ENCODE measurements at regions not wholly inside any gene's neighbourhood (a gene's known extent, or its start where the extent isn't known, plus 50 kb on each side); places are given as distances from the start of the nearest gene placed in this dataset.

- H3K56ac ChIP-seq (ENCODE audit: extremely low read depth, insufficient read depth, low read length): no peak overlapping the region
- H3K9me3 ChIP-seq (ENCODE audit: control insufficient read depth, insufficient read depth, low read length): no peaks in the 10 kb centered on the region; the same call in 1 of the 2 replicates
- no TSS peak for BruUV-seq (replicated peaks)
- DNase-seq (peak; percentile 5), ATAC-seq (ENCODE audit: low read depth) (peak; percentile 52)
- no peak overlapping the region; the same call in 1 of the 2 replicates for H2BK20ac ChIP-seq (ENCODE audit: low read depth, low read length)
- H2BK120ac ChIP-seq (ENCODE audit: low read depth, low read length): 0 out of 2 replicates have a peak overlapping the region, but pooled peaks have one; percentile 73
- no peak overlapping the region; the same call in 1 of the 2 replicates for H4K91ac ChIP-seq (ENCODE audit: insufficient read depth, low read depth, low read length)
- no peak overlapping the region for H2AK5ac ChIP-seq (ENCODE audit: low read depth, low read length)
- H3K4me3 ChIP-seq (ENCODE audit: insufficient read depth, low read depth, low read length): no peak overlapping the region
- H3K9me1 ChIP-seq (ENCODE audit: insufficient read depth, low read length): no peaks in the 10 kb centered on the region
- no CpG with 5 or more reads among the region's 4 CpGs for WGBS, 2 experiments (ENCODE audit: extremely low coverage in 2 of 2, insufficient read length in 1 of 2)
- H2BK15ac ChIP-seq (ENCODE audit: low read depth, low read length): no peak overlapping the region; the same call in 2 of the 3 replicates
- H3K4me1 ChIP-seq (ENCODE audit: control insufficient read depth, insufficient read depth, low read length): peaks cover 2% of the 10 kb centered on the region
- intact Hi-C loops (cut with micrococcal nuclease) (no loop called here), in situ Hi-C loops (cut with MboI; ENCODE audit: low sequenced_read_pairs) (no loop called here), dilution Hi-C loops (cut with HindIII; ENCODE audit: low sequenced_read_pairs, unreplicated experiment) (no loop called here)
- H3K36me3 ChIP-seq (ENCODE audit: control insufficient read depth, insufficient read depth, low read length): no peaks in the 10 kb centered on the region
- no peaks in the 10 kb centered on the region; the same call in 1 of the 2 replicates for H3K27me3 ChIP-seq (ENCODE audit: control insufficient read depth, insufficient read depth, low read length)
- no peak overlapping the region for H2AFZ ChIP-seq (replicated peaks; ENCODE audit: low read length, poor library complexity)
- no peak overlapping the region; the same call in 1 of the 2 replicates for H3K9ac ChIP-seq (ENCODE audit: low read depth, low read length)
- H3K27ac ChIP-seq (ENCODE audit: insufficient read depth, low read length): no peak overlapping the region
- TF ChIP-seq MAZ (IDR thresholded peaks at IDR 0.05; ENCODE audit: borderline replicate concordance, low read depth, low read length): no peak
- no peak for TF ChIP-seq RAD21 (IDR thresholded peaks at IDR 0.05; ENCODE audit: low read length)
- TF ChIP-seq MXI1 (IDR thresholded peaks at IDR 0.05; ENCODE audit: borderline replicate concordance, low read depth, low read length): no peak
- TF ChIP-seq RCOR1 (IDR thresholded peaks at IDR 0.05; ENCODE audit: insufficient replicate concordance, low read length): no peak
- TF ChIP-seq POLR2A (IDR thresholded peaks at IDR 0.05; ENCODE audit: low read depth, low read length): no peak
- no peak for TF ChIP-seq RFX5 (IDR thresholded peaks at IDR 0.05; ENCODE audit: low read depth, low read length)
- TF ChIP-seq SMC3 (IDR thresholded peaks at IDR 0.05; ENCODE audit: low read depth, low read length): no peak
- TF ChIP-seq, protein P1, sequence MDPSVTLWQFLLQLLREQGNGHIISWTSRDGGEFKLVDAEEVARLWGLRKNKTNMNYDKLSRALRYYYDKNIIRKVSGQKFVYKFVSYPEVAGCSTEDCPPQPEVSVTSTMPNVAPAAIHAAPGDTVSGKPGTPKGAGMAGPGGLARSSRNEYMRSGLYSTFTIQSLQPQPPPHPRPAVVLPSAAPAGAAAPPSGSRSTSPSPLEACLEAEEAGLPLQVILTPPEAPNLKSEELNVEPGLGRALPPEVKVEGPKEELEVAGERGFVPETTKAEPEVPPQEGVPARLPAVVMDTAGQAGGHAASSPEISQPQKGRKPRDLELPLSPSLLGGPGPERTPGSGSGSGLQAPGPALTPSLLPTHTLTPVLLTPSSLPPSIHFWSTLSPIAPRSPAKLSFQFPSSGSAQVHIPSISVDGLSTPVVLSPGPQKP (IDR thresholded peaks at IDR 0.05; ENCODE audit: borderline replicate concordance, low read depth, low read length): no peak
- TF ChIP-seq CEBPB (IDR thresholded peaks at IDR 0.05; ENCODE audit: low read depth, low read length): no peak
- TF ChIP-seq, protein P2, sequence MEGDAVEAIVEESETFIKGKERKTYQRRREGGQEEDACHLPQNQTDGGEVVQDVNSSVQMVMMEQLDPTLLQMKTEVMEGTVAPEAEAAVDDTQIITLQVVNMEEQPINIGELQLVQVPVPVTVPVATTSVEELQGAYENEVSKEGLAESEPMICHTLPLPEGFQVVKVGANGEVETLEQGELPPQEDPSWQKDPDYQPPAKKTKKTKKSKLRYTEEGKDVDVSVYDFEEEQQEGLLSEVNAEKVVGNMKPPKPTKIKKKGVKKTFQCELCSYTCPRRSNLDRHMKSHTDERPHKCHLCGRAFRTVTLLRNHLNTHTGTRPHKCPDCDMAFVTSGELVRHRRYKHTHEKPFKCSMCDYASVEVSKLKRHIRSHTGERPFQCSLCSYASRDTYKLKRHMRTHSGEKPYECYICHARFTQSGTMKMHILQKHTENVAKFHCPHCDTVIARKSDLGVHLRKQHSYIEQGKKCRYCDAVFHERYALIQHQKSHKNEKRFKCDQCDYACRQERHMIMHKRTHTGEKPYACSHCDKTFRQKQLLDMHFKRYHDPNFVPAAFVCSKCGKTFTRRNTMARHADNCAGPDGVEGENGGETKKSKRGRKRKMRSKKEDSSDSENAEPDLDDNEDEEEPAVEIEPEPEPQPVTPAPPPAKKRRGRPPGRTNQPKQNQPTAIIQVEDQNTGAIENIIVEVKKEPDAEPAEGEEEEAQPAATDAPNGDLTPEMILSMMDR (conservative IDR thresholded peaks at IDR 0.05; ENCODE audit: low read depth, low read length): no peak
- TF ChIP-seq FOS (IDR thresholded peaks at IDR 0.05; ENCODE audit: low read depth, low read length): no peak
- no peak for TF ChIP-seq BHLHE40 (IDR thresholded peaks at IDR 0.05; ENCODE audit: low read depth, low read length)
- TF ChIP-seq, protein P3, sequence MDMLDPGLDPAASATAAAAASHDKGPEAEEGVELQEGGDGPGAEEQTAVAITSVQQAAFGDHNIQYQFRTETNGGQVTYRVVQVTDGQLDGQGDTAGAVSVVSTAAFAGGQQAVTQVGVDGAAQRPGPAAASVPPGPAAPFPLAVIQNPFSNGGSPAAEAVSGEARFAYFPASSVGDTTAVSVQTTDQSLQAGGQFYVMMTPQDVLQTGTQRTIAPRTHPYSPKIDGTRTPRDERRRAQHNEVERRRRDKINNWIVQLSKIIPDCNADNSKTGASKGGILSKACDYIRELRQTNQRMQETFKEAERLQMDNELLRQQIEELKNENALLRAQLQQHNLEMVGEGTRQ (IDR thresholded peaks at IDR 0.05; ENCODE audit: low read depth, low read length): no peak
- no peak for TF ChIP-seq MAFK (IDR thresholded peaks at IDR 0.05; ENCODE audit: low read depth, low read length)
- ChIA-PET CTCF (no interaction called here), POLR2A (ENCODE audit: unreplicated experiment) (no interaction called here)
- no peak overlapping the region for H3K4me2 ChIP-seq (ENCODE audit: low read depth, low read length)
- H3K23ac ChIP-seq (ENCODE audit: low read depth, low read length): peak overlapping the region; percentile 69; the same call in 1 of the 2 replicates
- no peak overlapping the region for H4K5ac ChIP-seq (ENCODE audit: low read depth, low read length)
- H3K4ac ChIP-seq (ENCODE audit: low read depth, low read length): no peak overlapping the region
- H3K14ac ChIP-seq (replicated peaks; ENCODE audit: low read depth, low read length): no peak overlapping the region
- no peak overlapping the region for H2BK5ac ChIP-seq (ENCODE audit: low read depth, low read length, poor library complexity, severe bottlenecking)
- peak overlapping the region; percentile 40 for H2AK9ac ChIP-seq (replicated peaks; ENCODE audit: low read depth, low read length, poor library complexity)
- H3K18ac ChIP-seq (ENCODE audit: low read depth, low read length): no peak overlapping the region; the same call in 1 of the 2 replicates
- H4K8ac ChIP-seq (ENCODE audit: low read depth in 2 of 2, low read length in 2 of 2): peak overlapping the region in 1 of 2 experiments; percentile 51; a peak in 2 of 4 replicates
- H3K79me1 ChIP-seq (ENCODE audit: low read depth in 1 of 2, low read length in 2 of 2): no peaks in the 10 kb centered on the region
- no peaks in the 10 kb centered on the region for H4K20me1 ChIP-seq (ENCODE audit: insufficient read depth, low read length)
Observed at GRCh38 chr6:156348424-156348823, 428.8 kb upstream of the ARID1B start.
